PC-3 (cell line): ENCODE measurements at regions not wholly inside any gene's neighbourhood (a gene's known extent, or its start where the extent isn't known, plus 50 kb on each side); places are given as distances from the start of the nearest gene placed in this dataset.

Experiments used
- ATAC-seq: fragments of 200-7000 bp; cut with Tn5 transposase; 2 replicates; pipeline ENCODE4 v1.9.1; 2020; ENCODE audit warnings: mild to moderate bottlenecking, moderate library complexity
- BruUV-seq: library from RNA; stranded (reverse); fragments of 400-500 nt; replicated peaks from 2 replicates; lab custom pipeline; 2021; lab: Mats Ljungman, UMichigan
- CTCF ChIA-PET: fragments of 300-600 bp; sonication (Branson Sonifier 250); formaldehyde crosslinking; loops from one replicate; lab custom pipeline; 2022; ENCODE audit warnings: antibody characterized with exemption; lab: Charles Lee
- POLR2A ChIA-PET: fragments of 300-600 bp; sonication (Branson Sonifier 250); formaldehyde crosslinking; loops from one replicate; lab custom pipeline; 2022; ENCODE audit warnings: antibody characterized with exemption; ENCODE audit not compliant: unreplicated experiment; lab: Charles Lee
- DNase-seq: peaks from one replicate; pipeline ENCODE4 v3.0.0-alpha.2; 2015
- H2AFZ ChIP-seq: fragments of 300-600 bp; sonication (generic); 2 replicates; pipeline ENCODE4 v1.6.0; 2016; ENCODE audit warnings: antibody characterized with exemption, low read length
- H3F3A ChIP-seq: fragments of 300-600 bp; sonication (generic); one replicate; pipeline ENCODE4 v1.6.0; 2017; ENCODE audit warnings: antibody characterized with exemption, low read length, control low read depth, mild to moderate bottlenecking; ENCODE audit not compliant: unreplicated experiment
- H3K27ac ChIP-seq: fragments of 300-600 bp; sonication (generic); 2 replicates; pipeline ENCODE4 v1.5.1; 2016; ENCODE audit warnings: mild to moderate bottlenecking, low read length
- H3K27me3 ChIP-seq: fragments of 300-600 bp; sonication (generic); 2 replicates; pipeline ENCODE4 v1.6.1; 2016; ENCODE audit warnings: low read length, mixed read lengths
- H3K36me3 ChIP-seq: fragments of 300-600 bp; sonication (generic); 2 replicates; pipeline ENCODE4 v1.6.1; 2016; ENCODE audit warnings: low read depth, mixed run types, low read length, mixed read lengths
- H3K4me1 ChIP-seq: fragments of 300-600 bp; sonication (generic); 2 replicates; pipeline ENCODE4 v1.5.1; 2016; ENCODE audit warnings: low read length; ENCODE audit not compliant: insufficient read depth
- H3K4me2 ChIP-seq: fragments of 300-600 bp; sonication (generic); 2 replicates; pipeline ENCODE4 v1.6.0; 2016; ENCODE audit warnings: low read length
- H3K4me3 ChIP-seq: fragments of 300-600 bp; sonication (generic); 2 replicates; pipeline ENCODE4 v1.5.1; 2016; ENCODE audit warnings: mild to moderate bottlenecking, low read length, mixed read lengths
- H3K79me2 ChIP-seq: fragments of 300-600 bp; sonication (generic); 2 replicates; pipeline ENCODE4 v1.6.1; 2017; ENCODE audit warnings: low read length, mixed read lengths
- H3K9ac ChIP-seq: fragments of 300-600 bp; sonication (generic); 2 replicates; pipeline ENCODE4 v1.6.0; 2016; ENCODE audit warnings: mild to moderate bottlenecking, low read length
- H3K9me2 ChIP-seq: fragments of 300-600 bp; sonication (generic); replicated peaks from 2 replicates; pipeline ENCODE4 v1.6.1; 2016; ENCODE audit warnings: mixed run types, low read length, mixed read lengths
- H3K9me3 ChIP-seq: fragments of 300-600 bp; sonication (generic); 2 replicates; pipeline ENCODE4 v1.6.1; 2016; ENCODE audit warnings: low read length, mixed read lengths
- H4K20me1 ChIP-seq: fragments of 300-600 bp; sonication (generic); 2 replicates; pipeline ENCODE4 v1.6.1; 2016; ENCODE audit warnings: low read length, mixed read lengths
- EZH2 ChIP-seq: fragments of 300-600 bp; sonication (generic); IDR thresholded peaks from one replicate; pipeline ENCODE4 v1.6.1; 2017; ENCODE audit warnings: antibody characterized with exemption, mild to moderate bottlenecking, low read length; ENCODE audit not compliant: unreplicated experiment
- EZH2phosphoT487 ChIP-seq: fragments of 300-600 bp; sonication (generic); IDR thresholded peaks from 2 replicates; pipeline ENCODE4 v1.6.1; 2018; ENCODE audit warnings: mild to moderate bottlenecking, antibody characterized with exemption, low read length, borderline replicate concordance
- intact Hi-C: fragments of 100-400 bp; cut with micrococcal nuclease; formaldehyde crosslinking; loops from 2 replicates; pipeline ENCODE4 v1.9.0; 2023
- TF ChIP-seq, protein P1 (sequence below): fragments of 300-600 bp; sonication (generic); conservative IDR thresholded peaks from 2 replicates; pipeline ENCODE4 v1.5.1; 2017; ENCODE audit warnings: antibody characterized with exemption, low read depth, mild to moderate bottlenecking, low read length

DNA sequence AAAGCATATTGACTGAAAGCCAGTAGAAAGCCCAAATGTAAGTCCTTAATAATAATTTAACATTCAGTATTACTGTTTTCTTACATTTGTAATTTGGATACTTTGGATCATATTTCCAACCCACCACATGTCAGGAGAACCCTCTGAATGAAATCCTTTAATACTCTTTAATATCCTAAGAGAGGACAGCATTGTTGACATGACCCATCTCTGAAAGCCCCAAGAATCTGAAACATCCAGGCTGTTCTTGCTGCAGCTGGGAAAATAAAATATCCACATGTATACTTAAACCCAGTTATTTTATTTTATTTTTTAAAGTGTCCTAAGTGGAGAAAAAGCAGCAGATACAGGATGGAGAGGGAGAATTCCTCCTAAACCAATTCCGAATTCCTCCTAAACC is 130.8 kb upstream of the RIPOR2 start:
- no TSS peak for BruUV-seq
- 0 out of 2 replicates have a peak, but pooled peaks cover under 1% of the 10 kb centered on the region for H3K4me1 ChIP-seq
- TF ChIP-seq EZH2 (no peak), EZH2phosphoT487 (no peak)
- TF ChIP-seq, protein P1, sequence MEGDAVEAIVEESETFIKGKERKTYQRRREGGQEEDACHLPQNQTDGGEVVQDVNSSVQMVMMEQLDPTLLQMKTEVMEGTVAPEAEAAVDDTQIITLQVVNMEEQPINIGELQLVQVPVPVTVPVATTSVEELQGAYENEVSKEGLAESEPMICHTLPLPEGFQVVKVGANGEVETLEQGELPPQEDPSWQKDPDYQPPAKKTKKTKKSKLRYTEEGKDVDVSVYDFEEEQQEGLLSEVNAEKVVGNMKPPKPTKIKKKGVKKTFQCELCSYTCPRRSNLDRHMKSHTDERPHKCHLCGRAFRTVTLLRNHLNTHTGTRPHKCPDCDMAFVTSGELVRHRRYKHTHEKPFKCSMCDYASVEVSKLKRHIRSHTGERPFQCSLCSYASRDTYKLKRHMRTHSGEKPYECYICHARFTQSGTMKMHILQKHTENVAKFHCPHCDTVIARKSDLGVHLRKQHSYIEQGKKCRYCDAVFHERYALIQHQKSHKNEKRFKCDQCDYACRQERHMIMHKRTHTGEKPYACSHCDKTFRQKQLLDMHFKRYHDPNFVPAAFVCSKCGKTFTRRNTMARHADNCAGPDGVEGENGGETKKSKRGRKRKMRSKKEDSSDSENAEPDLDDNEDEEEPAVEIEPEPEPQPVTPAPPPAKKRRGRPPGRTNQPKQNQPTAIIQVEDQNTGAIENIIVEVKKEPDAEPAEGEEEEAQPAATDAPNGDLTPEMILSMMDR, result no peak
- ATAC-seq, result no peak
- H2AFZ ChIP-seq, result no peak overlapping the region
- H3F3A ChIP-seq, result no peaks in the 10 kb centered on the region
- POLR2A ChIA-PET, result no interaction called here
- H3K79me2 ChIP-seq, result no peaks in the 10 kb centered on the region
- intact Hi-C loops, result no loop called here
- H3K4me2 ChIP-seq, result no peak overlapping the region
- CTCF ChIA-PET, result no interaction called here
- H3K27ac ChIP-seq, result no peak overlapping the region
- no peak for DNase-seq
- H3K36me3 ChIP-seq, result no peaks in the 10 kb centered on the region
- H3K4me3 ChIP-seq, result no peak overlapping the region
- H3K27me3 ChIP-seq, result no peaks in the 10 kb centered on the region
- H3K9me2 ChIP-seq, result no peaks in the 10 kb centered on the region
- H3K9me3 ChIP-seq, result no peaks in the 10 kb centered on the region
- H3K9ac ChIP-seq, result no peak overlapping the region
- H4K20me1 ChIP-seq, result no peaks in the 10 kb centered on the region

DNA sequence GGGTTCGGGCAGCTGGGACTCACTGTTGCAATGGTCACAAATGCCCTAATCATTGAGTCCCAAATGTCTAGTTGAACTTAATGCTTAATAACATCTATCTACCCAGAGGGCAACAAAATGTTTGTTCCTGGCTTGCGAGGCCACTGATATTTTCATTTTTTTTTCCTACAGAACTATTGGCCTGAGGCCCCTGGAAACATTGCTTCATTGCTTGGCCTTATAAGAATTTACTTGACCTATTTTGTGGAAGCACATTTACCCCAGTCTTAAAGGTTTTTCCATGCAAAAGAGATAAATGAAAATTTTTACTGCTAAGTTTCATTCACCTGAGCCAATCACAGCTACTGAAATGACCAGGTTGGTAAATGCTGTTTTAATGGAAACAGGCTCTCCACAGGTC is 133.1 kb upstream of the RIPOR2 start:
- peaks cover 9% of the 10 kb centered on the region; the same call in 1 of the 2 replicates for H3K4me1 ChIP-seq
- H3K27me3 ChIP-seq, result no peaks in the 10 kb centered on the region
- CTCF ChIA-PET, result no interaction called here
- no peak overlapping the region for H3K4me3 ChIP-seq
- no peaks in the 10 kb centered on the region for H3K9me2 ChIP-seq
- H3K79me2 ChIP-seq, result no peaks in the 10 kb centered on the region
- ATAC-seq (no peak), DNase-seq (no peak)
- H4K20me1 ChIP-seq, result no peaks in the 10 kb centered on the region
- H3K9ac ChIP-seq, result no peak overlapping the region
- no peak for TF ChIP-seq EZH2
- TF ChIP-seq, protein P1, result no peak
- no peak for TF ChIP-seq EZH2phosphoT487
- no peaks in the 10 kb centered on the region for H3K36me3 ChIP-seq
- POLR2A ChIA-PET, result no interaction called here
- intact Hi-C loops, result no loop called here
- no peaks in the 10 kb centered on the region for H3F3A ChIP-seq
- H3K4me2 ChIP-seq, result no peak overlapping the region
- no peak overlapping the region for H2AFZ ChIP-seq
- no peak overlapping the region for H3K27ac ChIP-seq
- no TSS peak for BruUV-seq
- no peaks in the 10 kb centered on the region for H3K9me3 ChIP-seq
